ENCODE measurements at regions not wholly inside any gene's neighbourhood (a gene's known extent, or its start where the extent isn't known, plus 50 kb on each side); places are given as distances from the start of the nearest gene placed in this dataset.
A peak's percentile ranks its signal among the peaks of the same experiment; 100 is the strongest.
"Not testable (repeated sequence)": the region's sequence is repeated elsewhere in the genome, so short reads cannot be mapped to it uniquely, and the experiment has no call there.

DNA sequence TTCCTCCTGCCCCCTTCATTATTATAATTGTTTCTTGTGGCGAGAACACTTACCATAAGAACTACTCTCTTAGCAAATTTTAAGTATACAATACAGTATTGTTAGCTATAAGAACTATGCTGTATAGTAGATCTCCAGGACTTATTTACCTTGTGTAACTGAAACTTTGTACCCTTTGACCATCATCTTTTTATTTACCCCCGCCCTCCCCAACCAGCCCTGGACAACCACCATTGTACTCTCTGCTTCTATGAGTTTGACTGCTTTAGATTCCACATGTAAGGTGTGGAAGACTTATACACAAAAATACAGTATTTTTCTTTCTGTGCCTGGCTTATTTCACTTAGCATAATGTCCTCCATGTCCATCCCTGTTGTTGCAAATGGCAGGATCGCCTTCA is 161.1 kb downstream of the PHF8 start:
- in situ Hi-C loops (cut with HindIII; ENCODE audit: low sequenced_read_pairs), result no loop called here
- DNase-seq (ENCODE audit: low read depth), result no peak
- TF ChIP-seq, protein P1, sequence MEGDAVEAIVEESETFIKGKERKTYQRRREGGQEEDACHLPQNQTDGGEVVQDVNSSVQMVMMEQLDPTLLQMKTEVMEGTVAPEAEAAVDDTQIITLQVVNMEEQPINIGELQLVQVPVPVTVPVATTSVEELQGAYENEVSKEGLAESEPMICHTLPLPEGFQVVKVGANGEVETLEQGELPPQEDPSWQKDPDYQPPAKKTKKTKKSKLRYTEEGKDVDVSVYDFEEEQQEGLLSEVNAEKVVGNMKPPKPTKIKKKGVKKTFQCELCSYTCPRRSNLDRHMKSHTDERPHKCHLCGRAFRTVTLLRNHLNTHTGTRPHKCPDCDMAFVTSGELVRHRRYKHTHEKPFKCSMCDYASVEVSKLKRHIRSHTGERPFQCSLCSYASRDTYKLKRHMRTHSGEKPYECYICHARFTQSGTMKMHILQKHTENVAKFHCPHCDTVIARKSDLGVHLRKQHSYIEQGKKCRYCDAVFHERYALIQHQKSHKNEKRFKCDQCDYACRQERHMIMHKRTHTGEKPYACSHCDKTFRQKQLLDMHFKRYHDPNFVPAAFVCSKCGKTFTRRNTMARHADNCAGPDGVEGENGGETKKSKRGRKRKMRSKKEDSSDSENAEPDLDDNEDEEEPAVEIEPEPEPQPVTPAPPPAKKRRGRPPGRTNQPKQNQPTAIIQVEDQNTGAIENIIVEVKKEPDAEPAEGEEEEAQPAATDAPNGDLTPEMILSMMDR (IDR thresholded peaks at IDR 0.05; ENCODE audit: low read depth, low read length, missing control alignments), result no peak
- H3K4me3 ChIP-seq (ENCODE audit: low read depth, low read length), result no peak overlapping the region

DNA sequence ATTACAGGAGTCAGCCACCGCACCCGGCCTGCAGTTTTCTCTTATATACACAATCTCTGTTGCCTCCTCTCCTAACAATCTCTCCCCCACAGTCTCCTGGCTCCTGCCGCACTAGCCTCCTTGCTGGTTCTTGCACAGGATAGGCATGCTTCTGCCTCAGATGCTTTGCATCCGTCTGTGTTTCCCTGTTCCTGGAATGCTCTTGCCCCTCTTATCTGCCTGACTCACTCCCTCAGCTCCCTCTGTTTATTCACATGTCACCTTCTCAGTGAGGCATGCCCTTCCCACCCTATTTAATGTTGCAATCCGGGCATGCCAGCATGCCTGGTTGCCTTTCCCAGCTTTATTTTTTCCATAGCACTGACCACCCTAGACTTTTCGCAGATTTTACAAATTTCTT is 161.9 kb downstream of the PHF8 start:
- TF ChIP-seq, protein P1 (IDR thresholded peaks at IDR 0.05; ENCODE audit: low read depth, low read length, missing control alignments), result no peak
- no peak overlapping the region for H3K4me3 ChIP-seq (ENCODE audit: low read depth, low read length)
- in situ Hi-C loops (cut with HindIII; ENCODE audit: low sequenced_read_pairs), result no loop called here
- DNase-seq (ENCODE audit: low read depth), result no peak

DNA sequence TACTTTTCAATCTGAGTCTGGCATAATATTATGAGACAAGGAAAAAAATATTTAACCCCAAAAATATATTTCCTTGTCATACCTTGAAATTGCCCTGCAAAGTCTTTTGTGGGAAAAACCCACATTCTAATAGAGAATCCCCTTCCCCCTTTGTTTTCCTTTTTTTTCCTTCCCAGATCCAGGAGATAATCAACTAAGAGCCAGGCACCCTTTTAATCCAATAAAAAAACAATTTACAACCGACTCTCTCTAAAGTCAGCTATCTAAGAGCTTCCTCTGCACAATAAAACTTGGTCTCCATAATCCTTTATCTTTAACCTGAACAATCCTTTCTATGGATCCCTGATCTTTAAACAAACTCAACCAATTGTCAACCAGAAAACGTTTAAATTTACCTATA is 163.5 kb downstream of the PHF8 start:
- DNase-seq (ENCODE audit: low read depth); H3K4me3 ChIP-seq (ENCODE audit: low read depth, low read length); in situ Hi-C loops (cut with HindIII; ENCODE audit: low sequenced_read_pairs): not testable (repeated sequence)

DNA sequence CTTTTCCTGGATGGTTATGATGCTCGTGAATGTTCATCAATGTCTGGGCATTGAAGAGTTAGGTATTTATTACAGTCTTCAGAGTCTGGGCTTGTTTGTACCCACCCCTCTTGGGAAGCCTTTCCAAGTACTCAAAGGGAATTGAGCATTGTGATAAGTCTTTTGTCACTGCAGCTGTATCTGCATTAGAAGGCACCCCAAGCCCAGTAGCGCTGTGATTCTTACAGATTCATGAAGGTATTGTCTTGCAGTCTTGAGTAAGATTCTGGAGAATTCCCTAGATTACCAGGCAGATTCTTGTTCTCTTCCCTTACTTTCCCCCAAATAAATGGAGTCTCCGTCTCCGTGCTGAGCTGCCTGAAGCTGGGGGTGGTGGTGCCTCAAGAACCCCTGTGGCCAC is 173.4 kb upstream of the HUWE1 start:
- TF ChIP-seq, protein P1 (IDR thresholded peaks at IDR 0.05; ENCODE audit: low read depth, low read length, missing control alignments), result no peak
- in situ Hi-C loops (cut with HindIII; ENCODE audit: low sequenced_read_pairs), result no loop called here
- H3K4me3 ChIP-seq (ENCODE audit: low read depth, low read length), result no peak overlapping the region
- DNase-seq (ENCODE audit: low read depth), result no peak

DNA sequence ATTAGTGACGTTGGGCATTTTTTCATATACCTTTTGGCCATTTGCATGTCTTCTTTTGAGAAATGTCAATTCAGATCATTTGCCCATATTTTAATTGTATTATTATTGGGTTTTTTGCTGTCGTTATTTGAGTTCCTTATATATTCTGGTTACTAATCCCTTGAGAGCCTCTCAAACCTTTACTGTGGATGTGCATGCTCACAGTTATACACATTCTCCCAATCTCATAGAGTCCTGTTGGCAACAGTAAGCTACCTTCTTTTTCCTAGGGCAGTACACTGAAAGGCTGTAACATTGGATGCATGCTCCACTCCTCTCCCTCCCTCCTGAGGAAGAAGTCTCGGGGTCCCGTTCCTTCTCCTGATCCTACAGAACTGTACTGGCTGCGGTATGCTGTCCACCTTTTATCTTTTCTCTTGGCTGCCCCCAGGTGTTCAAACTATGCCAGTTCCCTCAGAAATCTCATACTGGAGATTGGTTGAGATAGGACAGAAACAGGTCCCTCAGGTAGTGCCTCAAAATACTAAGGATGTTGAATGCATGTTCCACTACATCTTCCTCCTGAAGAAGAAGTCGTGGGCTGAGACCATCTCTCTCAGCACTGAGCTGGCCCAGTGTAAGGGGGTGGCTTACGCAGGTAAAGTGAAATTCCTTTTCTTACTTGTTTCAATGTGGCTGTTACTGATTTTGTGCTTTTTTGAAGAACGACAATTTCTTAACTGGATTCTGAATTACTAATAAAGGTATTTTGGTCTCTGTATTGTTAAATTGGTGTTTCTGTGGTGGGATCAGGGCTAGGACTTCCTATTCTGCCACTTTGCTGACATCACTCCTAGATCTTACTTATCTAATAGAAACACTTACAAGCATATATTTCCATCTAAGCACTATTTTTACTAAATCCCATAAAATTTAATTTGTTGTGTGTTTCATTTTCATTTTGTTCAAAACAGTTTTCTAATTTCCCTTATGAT is 145.4 kb upstream of the HUWE1 start:
- TF ChIP-seq, protein P1 (IDR thresholded peaks at IDR 0.05; ENCODE audit: low read depth, low read length, missing control alignments), result peak; percentile 52
- H3K4me3 ChIP-seq (ENCODE audit: low read depth, low read length), result no peak overlapping the region
- in situ Hi-C loops (cut with HindIII; ENCODE audit: low sequenced_read_pairs), result no loop called here
- no peak for DNase-seq (ENCODE audit: low read depth)

DNA sequence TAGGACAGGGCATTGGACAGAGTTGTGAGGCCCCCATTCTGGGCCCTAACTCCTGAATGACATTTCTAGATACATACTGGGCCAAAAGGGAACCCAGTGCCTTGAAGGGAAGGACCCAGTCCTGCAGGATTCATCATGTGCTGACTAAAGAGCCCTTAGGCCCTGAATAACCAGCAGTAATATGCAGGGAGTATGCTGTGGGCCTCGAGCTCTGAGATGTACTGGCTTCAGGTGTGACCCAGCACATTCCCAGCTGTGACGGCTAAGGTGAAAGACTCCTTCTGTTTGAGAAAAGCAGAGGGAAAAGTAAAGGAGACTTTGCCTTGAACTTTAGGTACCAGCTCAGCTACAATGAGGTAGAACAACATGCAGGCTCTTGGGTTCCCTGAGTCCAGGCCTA is 138.2 kb upstream of the HUWE1 start:
- no peak for DNase-seq (ENCODE audit: low read depth)
- in situ Hi-C loops (cut with HindIII; ENCODE audit: low sequenced_read_pairs), result no loop called here
- no peak overlapping the region for H3K4me3 ChIP-seq (ENCODE audit: low read depth, low read length)
- TF ChIP-seq, protein P1 (IDR thresholded peaks at IDR 0.05; ENCODE audit: low read depth, low read length, missing control alignments), result no peak

DNA sequence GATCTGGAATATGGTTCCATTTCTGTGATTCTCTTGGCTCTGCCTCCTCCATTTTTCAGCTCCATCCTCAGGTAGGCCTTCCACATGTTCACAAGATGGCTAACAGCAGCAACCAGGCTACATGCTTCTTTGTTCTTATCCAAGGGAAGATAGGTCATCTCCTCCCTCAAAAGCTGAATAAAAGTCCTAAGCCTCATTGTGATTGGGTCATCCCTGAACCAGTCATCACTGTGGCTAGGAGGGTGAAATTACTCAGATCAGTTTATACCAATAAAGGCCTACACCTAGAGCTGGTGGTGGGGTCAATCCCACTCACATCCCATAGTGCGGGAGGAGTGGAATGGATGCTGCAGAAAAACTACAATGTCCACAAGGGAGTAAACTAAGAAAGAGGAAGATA is 131.6 kb upstream of the HUWE1 start:
- H3K4me3 ChIP-seq (ENCODE audit: low read depth, low read length); in situ Hi-C loops (cut with HindIII; ENCODE audit: low sequenced_read_pairs); DNase-seq (ENCODE audit: low read depth): not testable (repeated sequence)

Measured in astrocyte of the cerebellum (primary cell).